Esophagus muscularis mucosa (tissue), 4 donors: ENCODE measurements at regions not wholly inside any gene's neighbourhood (a gene's known extent, or its start where the extent isn't known, plus 50 kb on each side); places are given as distances from the start of the nearest gene placed in this dataset.

ENCODE experiments used
- EP300 ChIP-seq: sonication (generic); formaldehyde crosslinking; IDR thresholded peaks from one replicate; pipeline ENCODE4 v1.6.1; 2017; ENCODE audit warnings: antibody characterized with exemption
- POLR2A ChIP-seq: fragments of 450-650 bp; IDR thresholded peaks from one replicate; pipeline ENCODE4 v1.6.1; 2017; ENCODE audit warnings: antibody characterized with exemption, moderate library complexity, mild to moderate bottlenecking, low read depth
- POLR2AphosphoS5 ChIP-seq, 2 donors: sonication (generic); formaldehyde crosslinking; IDR thresholded peaks; one replicate each; pipeline ENCODE4 v1.6.1; 2017; ENCODE audit warnings: antibody characterized with exemption in 2 of 2
- TF ChIP-seq, protein P1 (sequence below), 3 experiments: fragments of 200-600 bp in 2 of 3; fragments of 450-650 bp in 1 of 3; sonication (generic) in 2 of 3; IDR thresholded peaks; one replicate each; pipeline ENCODE4 v1.5.1; 2017 to 2019; ENCODE audit warnings: antibody characterized with exemption in 3 of 3, mild to moderate bottlenecking in 2 of 3, moderate library complexity in 1 of 3

DNA sequence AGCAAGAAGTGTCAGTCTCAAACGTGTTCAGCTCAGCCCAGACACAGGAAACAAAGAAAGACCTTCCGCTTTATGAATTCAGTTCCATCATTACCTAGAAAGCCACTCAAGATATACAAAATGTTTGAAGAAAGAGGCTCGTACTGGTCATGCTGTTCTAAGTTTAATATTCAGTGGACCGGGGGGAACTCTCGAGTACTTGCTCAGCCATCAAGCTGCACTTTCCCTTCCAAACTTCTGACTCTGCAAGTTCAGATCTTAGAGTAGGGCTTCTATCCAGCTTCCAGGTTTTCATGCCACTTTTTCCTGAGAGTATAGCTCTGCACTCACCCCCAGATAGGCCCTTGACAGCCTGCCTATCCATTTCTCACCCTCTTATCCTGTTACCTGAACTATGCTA, 62.8 kb upstream of the OSBPL8 start:
- TF ChIP-seq, protein P1, sequence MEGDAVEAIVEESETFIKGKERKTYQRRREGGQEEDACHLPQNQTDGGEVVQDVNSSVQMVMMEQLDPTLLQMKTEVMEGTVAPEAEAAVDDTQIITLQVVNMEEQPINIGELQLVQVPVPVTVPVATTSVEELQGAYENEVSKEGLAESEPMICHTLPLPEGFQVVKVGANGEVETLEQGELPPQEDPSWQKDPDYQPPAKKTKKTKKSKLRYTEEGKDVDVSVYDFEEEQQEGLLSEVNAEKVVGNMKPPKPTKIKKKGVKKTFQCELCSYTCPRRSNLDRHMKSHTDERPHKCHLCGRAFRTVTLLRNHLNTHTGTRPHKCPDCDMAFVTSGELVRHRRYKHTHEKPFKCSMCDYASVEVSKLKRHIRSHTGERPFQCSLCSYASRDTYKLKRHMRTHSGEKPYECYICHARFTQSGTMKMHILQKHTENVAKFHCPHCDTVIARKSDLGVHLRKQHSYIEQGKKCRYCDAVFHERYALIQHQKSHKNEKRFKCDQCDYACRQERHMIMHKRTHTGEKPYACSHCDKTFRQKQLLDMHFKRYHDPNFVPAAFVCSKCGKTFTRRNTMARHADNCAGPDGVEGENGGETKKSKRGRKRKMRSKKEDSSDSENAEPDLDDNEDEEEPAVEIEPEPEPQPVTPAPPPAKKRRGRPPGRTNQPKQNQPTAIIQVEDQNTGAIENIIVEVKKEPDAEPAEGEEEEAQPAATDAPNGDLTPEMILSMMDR (IDR thresholded peaks at IDR 0.05), result no peak
- TF ChIP-seq POLR2A, result no peak
- no peak for TF ChIP-seq EP300
- no peak for TF ChIP-seq POLR2AphosphoS5 (IDR thresholded peaks at IDR 0.05)
